Fibroblast of lung (primary cell): ENCODE measurements at regions not wholly inside any gene's neighbourhood (a gene's known extent, or its start where the extent isn't known, plus 50 kb on each side); places are given as distances from the start of the nearest gene placed in this dataset.

Experiments used
- DNase-seq, 2 donors: peaks; one replicate each; pipeline versions ENCODE4 v3.0.0 to v3.0.0-alpha.2; 2010; ENCODE audit warnings: low read depth in 2 of 2
- H2AFZ ChIP-seq: 2 replicates; pipeline ENCODE4 v1.5.1; 2012; ENCODE audit warnings: low read length, control low read depth, inconsistent platforms
- H3K27ac ChIP-seq: 2 replicates; pipeline ENCODE4 v1.5.1; 2011; ENCODE audit warnings: low read length, control low read depth; ENCODE audit not compliant: insufficient read depth
- H3K27me3 ChIP-seq: 2 replicates; pipeline ENCODE4 v1.5.1; 2011; ENCODE audit warnings: mild to moderate bottlenecking, low read length; ENCODE audit not compliant: control insufficient read depth, insufficient read depth
- H3K36me3 ChIP-seq: 2 replicates; pipeline ENCODE4 v1.5.1; 2011; ENCODE audit warnings: low read length; ENCODE audit not compliant: control insufficient read depth, insufficient read depth
- H3K4me1 ChIP-seq: 2 replicates; pipeline ENCODE4 v1.5.1; 2011; ENCODE audit warnings: low read length; ENCODE audit not compliant: control insufficient read depth, insufficient read depth; ENCODE audit errors: extremely low read depth
- H3K4me2 ChIP-seq: 2 replicates; pipeline ENCODE4 v1.5.1; 2011; ENCODE audit warnings: low read length, control low read depth; ENCODE audit not compliant: insufficient read depth; ENCODE audit errors: extremely low read depth
- H3K4me3 ChIP-seq, 4 experiments: fragments of 200-600 bp in 1 of 4; sonication (generic) in 1 of 4; replicated peaks in 1 of 4; 2 replicates each; pipeline ENCODE4 v1.5.1; 2011 to 2016; ENCODE audit warnings: low read length in 4 of 4, low read depth in 3 of 4, mild to moderate bottlenecking in 3 of 4, control low read depth in 2 of 4, inconsistent platforms in 1 of 4, mixed read lengths in 1 of 4; ENCODE audit not compliant: insufficient read depth in 1 of 4; ENCODE audit errors: control extremely low read depth in 1 of 4
- H3K79me2 ChIP-seq: 2 replicates; pipeline ENCODE4 v1.5.1; 2012; ENCODE audit warnings: mild to moderate bottlenecking, low read length, inconsistent platforms; ENCODE audit not compliant: control insufficient read depth, insufficient read depth
- H3K9ac ChIP-seq: 2 replicates; pipeline ENCODE4 v1.5.1; 2011; ENCODE audit warnings: mild to moderate bottlenecking, low read length, control low read depth; ENCODE audit not compliant: insufficient read depth
- H3K9me3 ChIP-seq: 2 replicates; pipeline ENCODE4 v1.5.1; 2012; ENCODE audit warnings: low read depth, low read length; ENCODE audit not compliant: control insufficient read depth, insufficient read depth
- H4K20me1 ChIP-seq: 2 replicates; pipeline ENCODE4 v1.5.1; 2011; ENCODE audit warnings: low read length; ENCODE audit not compliant: control insufficient read depth, insufficient read depth; ENCODE audit errors: extremely low read depth
- EZH2 ChIP-seq: IDR thresholded peaks from 2 replicates; pipeline ENCODE4 v1.5.1; 2012; ENCODE audit warnings: low read length, control low read depth, mild to moderate bottlenecking; ENCODE audit errors: missing control alignments
- TF ChIP-seq, protein P1 (sequence below), 2 donors: IDR thresholded peaks in 1 of 2; conservative IDR thresholded peaks in 1 of 2; 1 replicate in 1 of 2; 2 replicates in 1 of 2; pipeline ENCODE4 v1.5.1; 2011 to 2012; ENCODE audit warnings: low read length in 2 of 2, control low read depth in 1 of 2, inconsistent platforms in 1 of 2, low read depth in 1 of 2, mild to moderate bottlenecking in 1 of 2

DNA sequence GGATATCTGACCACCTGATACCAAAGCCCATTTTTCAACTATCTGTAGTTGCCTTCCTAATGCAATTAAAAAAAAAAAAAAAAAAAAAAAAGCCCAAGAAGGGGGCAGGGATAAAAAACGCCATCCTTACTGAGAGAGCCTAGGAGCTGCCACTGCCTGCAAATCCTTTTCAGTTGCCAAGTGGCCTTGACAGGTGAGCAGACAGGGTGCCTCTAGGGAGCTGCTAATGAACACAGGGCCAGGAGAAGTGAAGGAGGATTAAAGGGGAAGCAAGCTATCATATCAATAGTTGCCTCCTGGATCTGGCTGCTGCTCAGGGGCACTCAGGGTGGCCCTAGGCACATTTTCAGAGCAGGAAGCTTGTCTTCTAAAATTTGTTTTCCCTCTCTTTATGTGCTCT lies 547.4 kb downstream of the TLE1 start:
- Histone ChIP-seq H3K9me3 (no peaks in the 10 kb centered on the region), H3K4me1 (no peaks in the 10 kb centered on the region), H3K79me2 (no peaks in the 10 kb centered on the region), H2AFZ (no peak overlapping the region), H3K27me3 (no peaks in the 10 kb centered on the region), H3K4me3 (no peak overlapping the region), H3K4me2 (no peak overlapping the region), H3K27ac (no peak overlapping the region), H4K20me1 (no peaks in the 10 kb centered on the region), H3K9ac (no peak overlapping the region), H3K36me3 (no peaks in the 10 kb centered on the region)
- no peak for TF ChIP-seq EZH2
- TF ChIP-seq, protein P1, sequence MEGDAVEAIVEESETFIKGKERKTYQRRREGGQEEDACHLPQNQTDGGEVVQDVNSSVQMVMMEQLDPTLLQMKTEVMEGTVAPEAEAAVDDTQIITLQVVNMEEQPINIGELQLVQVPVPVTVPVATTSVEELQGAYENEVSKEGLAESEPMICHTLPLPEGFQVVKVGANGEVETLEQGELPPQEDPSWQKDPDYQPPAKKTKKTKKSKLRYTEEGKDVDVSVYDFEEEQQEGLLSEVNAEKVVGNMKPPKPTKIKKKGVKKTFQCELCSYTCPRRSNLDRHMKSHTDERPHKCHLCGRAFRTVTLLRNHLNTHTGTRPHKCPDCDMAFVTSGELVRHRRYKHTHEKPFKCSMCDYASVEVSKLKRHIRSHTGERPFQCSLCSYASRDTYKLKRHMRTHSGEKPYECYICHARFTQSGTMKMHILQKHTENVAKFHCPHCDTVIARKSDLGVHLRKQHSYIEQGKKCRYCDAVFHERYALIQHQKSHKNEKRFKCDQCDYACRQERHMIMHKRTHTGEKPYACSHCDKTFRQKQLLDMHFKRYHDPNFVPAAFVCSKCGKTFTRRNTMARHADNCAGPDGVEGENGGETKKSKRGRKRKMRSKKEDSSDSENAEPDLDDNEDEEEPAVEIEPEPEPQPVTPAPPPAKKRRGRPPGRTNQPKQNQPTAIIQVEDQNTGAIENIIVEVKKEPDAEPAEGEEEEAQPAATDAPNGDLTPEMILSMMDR (conservative IDR thresholded peaks at IDR 0.05 in 1 of 2, IDR thresholded peaks at IDR 0.05 in 1 of 2; ENCODE audit: low read depth in 1 of 2, low read length in 2 of 2), result no peak
- DNase-seq, result no peak

DNA sequence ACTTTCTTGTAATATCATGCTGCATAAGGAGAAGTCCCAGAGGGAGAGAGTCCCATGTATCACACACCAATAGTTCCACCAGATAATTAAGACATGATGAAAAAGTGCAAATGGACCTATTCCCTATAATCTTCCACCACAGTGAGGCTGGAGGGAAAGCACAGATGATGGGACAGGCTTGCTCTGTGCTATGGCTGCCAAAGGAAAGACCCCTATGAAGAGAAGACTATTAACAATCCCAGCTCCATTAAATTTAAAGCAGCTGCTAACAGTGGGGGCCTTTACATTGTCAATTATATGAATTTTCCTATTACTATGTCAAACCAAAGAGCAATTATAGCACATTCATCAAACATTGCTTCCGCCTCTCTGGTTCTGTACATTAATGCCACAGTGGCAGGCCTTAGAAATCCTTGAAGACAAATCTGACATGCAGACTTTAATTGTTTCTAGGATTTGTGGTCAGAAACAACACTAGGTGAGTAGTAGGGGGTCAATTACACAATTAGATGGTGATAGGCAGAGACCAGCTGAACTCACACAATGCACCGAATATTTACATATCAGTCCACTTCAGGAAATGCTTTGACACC lies 551.3 kb downstream of the TLE1 start:
- Histone ChIP-seq H3K36me3 (no peaks in the 10 kb centered on the region), H3K9ac (no peak overlapping the region), H3K27me3 (no peaks in the 10 kb centered on the region)

DNA sequence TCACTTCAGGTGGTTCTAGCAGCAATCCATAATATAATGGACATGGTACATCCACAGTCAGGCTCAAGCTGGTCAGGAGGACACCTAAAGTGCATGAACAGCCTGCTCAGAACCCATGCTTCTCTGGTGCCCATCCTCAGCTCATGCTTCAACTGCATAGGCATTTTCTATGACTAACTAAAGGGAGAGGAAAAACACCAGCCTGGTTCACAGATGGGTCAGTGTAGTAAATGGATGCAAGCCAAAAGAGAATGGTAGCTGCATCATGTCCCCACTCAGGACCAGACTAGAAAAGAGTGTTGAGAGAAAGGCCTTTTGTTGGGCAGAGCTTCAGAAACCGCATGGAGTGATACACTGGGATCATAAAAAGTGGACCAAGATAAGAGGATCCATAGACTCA lies 556.6 kb downstream of the TLE1 start:
- H3K27ac ChIP-seq, result no peak overlapping the region
- H3K9me3 ChIP-seq, result no peaks in the 10 kb centered on the region
- H3K4me2 ChIP-seq, result no peak overlapping the region
- no peaks in the 10 kb centered on the region for H3K79me2 ChIP-seq
- DNase-seq, result peak in 1 of 2 donors; percentile 27
- H3K4me3 ChIP-seq, result no peak overlapping the region
- no peak overlapping the region for H2AFZ ChIP-seq
- no peaks in the 10 kb centered on the region for H3K36me3 ChIP-seq
- H3K4me1 ChIP-seq, result no peaks in the 10 kb centered on the region
- no peak overlapping the region for H3K9ac ChIP-seq
- TF ChIP-seq EZH2, result no peak
- TF ChIP-seq, protein P1 (conservative IDR thresholded peaks at IDR 0.05 in 1 of 2, IDR thresholded peaks at IDR 0.05 in 1 of 2; ENCODE audit: low read depth in 1 of 2, low read length in 2 of 2), result no peak
- H4K20me1 ChIP-seq, result no peaks in the 10 kb centered on the region
- no peaks in the 10 kb centered on the region for H3K27me3 ChIP-seq

More for the DNA sequence above, 551.3 kb downstream of the TLE1 start:
- no peaks in the 10 kb centered on the region for H3K79me2 ChIP-seq
- no peak overlapping the region for H2AFZ ChIP-seq
- no peak overlapping the region for H3K27ac ChIP-seq
- no peaks in the 10 kb centered on the region for H3K4me1 ChIP-seq
- H4K20me1 ChIP-seq, result no peaks in the 10 kb centered on the region
- H3K4me3 ChIP-seq, result no peak overlapping the region
- DNase-seq, result no peak
- no peaks in the 10 kb centered on the region for H3K9me3 ChIP-seq
- TF ChIP-seq, protein P1 (conservative IDR thresholded peaks at IDR 0.05 in 1 of 2, IDR thresholded peaks at IDR 0.05 in 1 of 2; ENCODE audit: low read depth in 1 of 2, low read length in 2 of 2), result no peak
- no peak for TF ChIP-seq EZH2
- no peak overlapping the region for H3K4me2 ChIP-seq
